Omental fat pad (tissue), 3 donors: ENCODE measurements at regions not wholly inside any gene's neighbourhood (a gene's known extent, or its start where the extent isn't known, plus 50 kb on each side); places are given as distances from the start of the nearest gene placed in this dataset.

Experiments
- ATAC-seq: fragments of 150-250 bp; one replicate; pipeline ENCODE4 v1.9.1; 2016; ENCODE audit warnings: mild to moderate bottlenecking, moderate library complexity; ENCODE audit not compliant: low FRiP score
- DNase-seq: peaks from one replicate; pipeline ENCODE4 v3.0.0-alpha.2; 2019; ENCODE audit warnings: low spot score
- TF ChIP-seq, protein P1 (sequence below), 3 donors: fragments of 450-650 bp; IDR thresholded peaks; one replicate each; pipeline ENCODE4 v1.5.1; 2016 to 2017; ENCODE audit warnings: antibody characterized with exemption in 3 of 3, mild to moderate bottlenecking in 3 of 3, moderate library complexity in 2 of 3

DNA sequence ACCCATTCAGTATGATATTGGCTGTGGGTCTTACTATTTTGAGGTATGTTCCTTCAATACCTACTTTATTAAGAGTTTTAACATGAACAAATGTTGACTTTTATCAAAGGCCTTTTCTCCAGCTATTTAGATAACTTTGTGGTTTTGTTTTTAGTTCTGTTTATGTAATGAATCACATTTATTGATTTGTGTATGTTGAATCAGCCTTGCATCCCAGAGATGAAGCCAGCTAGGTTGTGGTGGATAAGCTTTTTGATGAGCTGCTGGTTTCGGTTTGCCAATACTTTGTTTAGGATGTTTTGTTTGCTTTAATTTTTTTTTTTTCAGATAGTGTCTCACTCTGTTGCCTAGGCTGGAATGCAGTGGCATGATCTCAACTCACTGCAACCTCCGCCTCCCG, 609.0 kb upstream of the COX7C start:
- no peak for DNase-seq

DNA sequence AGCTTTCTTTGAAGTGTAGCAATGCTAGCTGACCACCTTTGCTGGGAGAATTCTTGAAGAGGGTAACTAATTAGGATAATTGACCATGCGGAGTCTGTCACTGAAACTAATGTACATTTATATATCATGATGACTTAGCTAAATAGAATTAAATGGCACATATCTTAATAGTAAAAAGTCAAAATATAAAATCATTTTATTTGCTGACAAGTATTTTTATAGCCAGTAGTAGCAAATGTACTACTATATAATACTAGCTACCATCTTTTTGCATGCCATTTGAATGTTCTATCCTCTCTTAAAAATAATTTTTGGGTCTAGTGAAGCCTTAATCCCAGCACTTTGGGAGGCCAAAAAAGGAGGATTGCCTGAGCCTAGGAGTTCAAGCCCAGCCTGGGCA, 605.8 kb upstream of the COX7C start:
- TF ChIP-seq, protein P1, sequence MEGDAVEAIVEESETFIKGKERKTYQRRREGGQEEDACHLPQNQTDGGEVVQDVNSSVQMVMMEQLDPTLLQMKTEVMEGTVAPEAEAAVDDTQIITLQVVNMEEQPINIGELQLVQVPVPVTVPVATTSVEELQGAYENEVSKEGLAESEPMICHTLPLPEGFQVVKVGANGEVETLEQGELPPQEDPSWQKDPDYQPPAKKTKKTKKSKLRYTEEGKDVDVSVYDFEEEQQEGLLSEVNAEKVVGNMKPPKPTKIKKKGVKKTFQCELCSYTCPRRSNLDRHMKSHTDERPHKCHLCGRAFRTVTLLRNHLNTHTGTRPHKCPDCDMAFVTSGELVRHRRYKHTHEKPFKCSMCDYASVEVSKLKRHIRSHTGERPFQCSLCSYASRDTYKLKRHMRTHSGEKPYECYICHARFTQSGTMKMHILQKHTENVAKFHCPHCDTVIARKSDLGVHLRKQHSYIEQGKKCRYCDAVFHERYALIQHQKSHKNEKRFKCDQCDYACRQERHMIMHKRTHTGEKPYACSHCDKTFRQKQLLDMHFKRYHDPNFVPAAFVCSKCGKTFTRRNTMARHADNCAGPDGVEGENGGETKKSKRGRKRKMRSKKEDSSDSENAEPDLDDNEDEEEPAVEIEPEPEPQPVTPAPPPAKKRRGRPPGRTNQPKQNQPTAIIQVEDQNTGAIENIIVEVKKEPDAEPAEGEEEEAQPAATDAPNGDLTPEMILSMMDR (IDR thresholded peaks at IDR 0.05), result no peak
- ATAC-seq (no peak), DNase-seq (no peak)

More for the DNA sequence above, 609.0 kb upstream of the COX7C start:
- TF ChIP-seq, protein P1 (IDR thresholded peaks at IDR 0.05), result no peak
- no peak for ATAC-seq

DNA sequence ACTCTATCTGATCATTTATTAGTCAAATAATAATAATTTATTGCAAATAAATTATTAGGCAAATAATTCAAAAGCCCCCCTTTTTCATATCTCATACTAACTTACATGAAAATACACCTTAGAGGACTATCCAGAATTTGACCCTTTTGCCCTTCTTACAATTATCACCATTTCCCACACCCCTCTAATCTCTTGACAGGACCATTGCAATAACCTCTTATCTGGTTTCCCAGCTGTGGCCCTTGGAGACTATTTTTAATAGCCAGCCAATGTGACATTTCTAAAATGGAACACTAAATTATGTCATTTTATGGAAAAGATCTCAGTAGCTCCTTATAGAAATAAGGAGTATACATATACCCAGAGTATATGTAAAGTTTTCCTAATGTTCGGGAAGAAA, 588.4 kb upstream of the COX7C start:
- ATAC-seq (no peak), DNase-seq (no peak)
- TF ChIP-seq, protein P1 (IDR thresholded peaks at IDR 0.05), result no peak

DNA sequence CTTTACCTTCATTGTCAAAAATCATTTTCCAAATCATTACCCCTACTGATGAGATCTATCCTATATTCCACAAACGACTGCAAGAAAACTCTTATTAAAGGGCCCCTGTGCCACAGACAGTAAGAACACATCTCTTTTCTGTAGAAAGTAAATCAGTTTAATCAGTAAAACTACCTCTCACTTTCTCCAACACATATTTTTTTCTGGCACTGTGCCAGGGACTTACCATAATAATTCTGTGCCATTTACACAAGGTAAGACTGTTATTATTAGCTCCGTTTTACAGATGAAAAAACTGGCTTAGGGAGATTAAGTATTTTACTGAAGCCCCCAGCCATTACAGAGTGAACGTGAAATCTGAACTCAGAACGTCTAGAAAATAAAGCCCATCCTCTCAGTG, 587.0 kb upstream of the COX7C start:
- DNase-seq, result no peak
- no peak for ATAC-seq
- TF ChIP-seq, protein P1 (IDR thresholded peaks at IDR 0.05), result no peak

DNA sequence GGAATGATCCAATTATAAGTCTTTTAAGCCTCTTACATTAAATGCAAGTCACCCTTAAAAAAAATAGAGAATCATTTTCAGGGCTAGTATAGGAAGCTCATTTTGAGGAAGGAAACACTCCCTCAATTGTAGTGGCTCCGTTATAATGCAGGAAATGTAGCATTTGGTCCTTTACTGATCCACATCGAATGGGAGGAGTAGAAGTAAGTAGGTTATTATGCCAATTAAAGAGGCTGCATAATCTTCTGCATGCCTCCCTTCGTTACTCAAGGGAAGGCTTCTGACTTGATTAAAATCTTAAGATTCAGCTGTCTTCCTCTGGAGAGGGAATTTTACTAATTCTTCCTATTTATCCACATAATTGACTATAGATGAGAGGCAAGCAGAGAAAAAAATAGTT, 579.2 kb upstream of the COX7C start:
- TF ChIP-seq, protein P1 (IDR thresholded peaks at IDR 0.05), result no peak
- ATAC-seq, result no peak
- no peak for DNase-seq

DNA sequence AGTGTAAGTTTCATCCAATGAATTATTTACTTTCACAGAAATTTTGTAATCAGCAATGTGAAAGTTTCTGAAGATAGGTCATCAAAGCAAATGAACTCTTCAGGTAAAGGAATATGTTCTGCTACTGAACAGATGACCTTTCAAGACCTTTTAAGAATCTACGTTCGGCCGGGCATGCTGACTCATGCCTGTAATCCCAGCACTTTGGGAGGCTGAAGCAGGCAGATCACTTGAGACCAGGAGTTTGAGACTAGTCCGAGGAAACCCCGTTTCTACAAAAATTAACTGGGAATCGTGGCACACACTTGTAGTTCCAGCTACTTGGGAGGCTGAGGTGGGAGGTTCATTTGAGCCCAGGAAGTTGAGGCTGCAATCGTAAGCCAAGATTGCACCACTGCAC, 578.4 kb upstream of the COX7C start:
- TF ChIP-seq, protein P1 (IDR thresholded peaks at IDR 0.05), result no peak
- no peak for DNase-seq
- ATAC-seq, result no peak

DNA sequence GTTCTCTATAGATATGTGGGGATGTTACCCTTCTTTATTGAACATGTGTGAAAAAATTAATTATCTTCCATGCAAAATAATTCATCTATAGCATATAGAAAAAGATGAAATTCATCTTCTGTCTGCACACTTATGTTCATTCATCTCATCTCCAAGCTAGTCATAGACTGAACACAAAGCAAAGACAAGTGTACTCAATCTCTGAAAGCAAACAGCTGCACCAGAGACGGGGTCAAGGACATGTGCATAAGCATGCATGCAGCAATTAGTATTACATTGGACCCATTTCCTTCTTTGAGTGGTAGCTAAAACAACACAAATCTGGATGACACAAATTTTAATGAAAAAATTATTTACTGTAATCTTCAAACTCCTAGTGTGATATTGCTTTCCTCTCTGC, 547.0 kb upstream of the COX7C start:
- TF ChIP-seq, protein P1 (IDR thresholded peaks at IDR 0.05), result no peak
- DNase-seq (no peak), ATAC-seq (no peak)
